ENCODE measurements at regions not wholly inside any gene's neighbourhood (a gene's known extent, or its start where the extent isn't known, plus 50 kb on each side); places are given as distances from the start of the nearest gene placed in this dataset.
"Not testable (repeated sequence)": the region's sequence is repeated elsewhere in the genome, so short reads cannot be mapped to it uniquely, and the experiment has no call there.

GRCh38 chr15:39404767-39405181 lies 176.1 kb upstream of the THBS1 start:
- DNase-seq (ENCODE audit: low read depth, low spot score) = peak; percentile 90

GRCh38 chr15:39406485-39406884 lies 174.4 kb upstream of the THBS1 start:
- DNase-seq (ENCODE audit: low read depth, low spot score) = no peak

GRCh38 chr15:39407116-39407515 lies 173.8 kb upstream of the THBS1 start:
- DNase-seq (ENCODE audit: low read depth, low spot score) = no peak

GRCh38 chr15:39409876-39410530 lies 170.9 kb upstream of the THBS1 start:
- no peak for DNase-seq (ENCODE audit: low read depth, low spot score)

- DNase-seq (ENCODE audit: low read depth, low spot score) = no peak
These were observed 169.5 kb upstream of the THBS1 start for GRCh38 chr15:39411102-39411989.

GRCh38 chr15:39413558-39413957 lies 167.3 kb upstream of the THBS1 start:
- DNase-seq (ENCODE audit: low read depth, low spot score) = no peak

GRCh38 chr15:39414201-39414600 lies 166.7 kb upstream of the THBS1 start:
- no peak for DNase-seq (ENCODE audit: low read depth, low spot score)

- DNase-seq (ENCODE audit: low read depth, low spot score) = no peak
These were observed 165.2 kb upstream of the THBS1 start for GRCh38 chr15:39415634-39416033.

- no peak for DNase-seq (ENCODE audit: low read depth, low spot score)
These were observed 164.6 kb upstream of the THBS1 start for GRCh38 chr15:39416258-39416657.

- DNase-seq (ENCODE audit: low read depth, low spot score) = no peak
These were observed 163.3 kb upstream of the THBS1 start for GRCh38 chr15:39417366-39418134.

- DNase-seq (ENCODE audit: low read depth, low spot score) = no peak
These were observed 161.2 kb upstream of the THBS1 start for GRCh38 chr15:39419651-39420050.

GRCh38 chr15:39420123-39420852 lies 160.6 kb upstream of the THBS1 start:
- DNase-seq (ENCODE audit: low read depth, low spot score) = not testable (repeated sequence)

GRCh38 chr15:39420853-39421192 lies 160.1 kb upstream of the THBS1 start:
- not testable (repeated sequence) for DNase-seq (ENCODE audit: low read depth, low spot score)

- DNase-seq (ENCODE audit: low read depth, low spot score) = no peak
These were observed 154.0 kb upstream of the THBS1 start for GRCh38 chr15:39426552-39427532.

- DNase-seq (ENCODE audit: low read depth, low spot score) = no peak
These were observed 153.2 kb upstream of the THBS1 start for GRCh38 chr15:39427705-39428104.

- peak; percentile 99 for DNase-seq (ENCODE audit: low read depth, low spot score)
These were observed 151.0 kb upstream of the THBS1 start for GRCh38 chr15:39429898-39430357.

- DNase-seq (ENCODE audit: low read depth, low spot score) = no peak
These were observed 150.5 kb upstream of the THBS1 start for GRCh38 chr15:39430389-39430788.

GRCh38 chr15:39431376-39431775 lies 149.5 kb upstream of the THBS1 start:
- no peak for DNase-seq (ENCODE audit: low read depth, low spot score)

- no peak for DNase-seq (ENCODE audit: low read depth, low spot score)
These were observed 148.9 kb upstream of the THBS1 start for GRCh38 chr15:39432026-39432425.

GRCh38 chr15:39432912-39433348 lies 147.9 kb upstream of the THBS1 start:
- no peak for DNase-seq (ENCODE audit: low read depth, low spot score)
